SH-SY5Y (cell line): ENCODE measurements at regions not wholly inside any gene's neighbourhood (a gene's known extent, or its start where the extent isn't known, plus 50 kb on each side); places are given as distances from the start of the nearest gene placed in this dataset.

ENCODE experiments used
- GATA2 ChIP-seq: IDR thresholded peaks from 2 replicates; pipeline ENCODE4 v1.6.1; 2011; ENCODE audit warnings: mild to moderate bottlenecking, low read depth, low read length
- GATA3 ChIP-seq: IDR thresholded peaks from 2 replicates; pipeline ENCODE4 v1.6.1; 2011; ENCODE audit warnings: low read depth, mild to moderate bottlenecking, low read length, moderate library complexity

DNA sequence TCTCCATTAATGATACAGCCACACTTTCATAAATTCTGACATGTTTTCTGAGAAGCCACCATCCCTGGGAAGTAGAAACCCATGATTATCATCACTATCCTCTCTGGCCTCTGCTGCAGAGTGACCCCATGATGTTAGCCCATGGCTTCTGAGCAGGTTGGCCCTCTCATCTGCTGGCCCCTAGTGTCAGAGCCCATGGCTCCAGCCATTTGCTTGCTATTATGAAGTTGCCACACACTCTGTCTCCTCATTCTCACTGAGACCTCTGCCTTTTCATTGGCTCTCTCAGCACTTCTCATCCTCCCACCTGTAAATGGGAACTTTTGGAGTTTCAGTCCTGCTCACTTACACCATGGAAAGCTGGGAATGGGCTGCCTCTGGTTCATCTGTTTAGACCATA is 192.7 kb downstream of the GASK1B start:
- TF ChIP-seq GATA3 (no peak), GATA2 (no peak)

DNA sequence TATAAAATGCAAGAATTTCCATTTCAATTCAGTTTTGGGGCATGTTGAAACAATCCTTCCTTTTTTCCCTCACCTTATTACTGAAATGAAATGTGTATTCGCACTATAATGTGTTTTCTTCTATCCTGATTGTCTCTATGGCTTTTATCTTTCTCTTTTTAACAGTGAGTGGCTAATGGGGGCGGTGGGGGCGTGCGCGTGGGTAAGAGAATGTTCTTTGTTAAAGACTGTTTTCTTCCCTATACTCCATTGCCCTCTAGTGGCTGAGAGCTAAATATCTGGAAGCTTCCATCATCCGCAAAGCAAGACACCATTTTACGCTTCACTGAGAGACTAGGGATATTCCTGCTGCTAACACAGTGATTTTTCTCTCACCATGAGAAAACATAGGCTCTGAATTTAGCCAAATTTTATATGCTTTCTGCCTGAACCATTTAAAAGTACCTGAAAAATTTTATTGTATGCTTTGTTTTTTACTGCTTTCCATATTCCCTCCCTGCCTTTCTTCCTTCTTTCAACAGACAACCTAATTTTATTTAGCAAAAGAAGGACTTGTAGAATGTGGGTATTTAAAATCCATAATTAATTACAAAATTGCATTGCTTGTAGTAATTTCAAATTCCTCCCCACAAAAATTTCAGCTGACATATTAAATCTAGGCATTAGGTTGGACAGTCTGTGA is 194.0 kb downstream of the GASK1B start:
- peak; percentile 24; the same call in 1 of the 2 replicates for TF ChIP-seq GATA2
- TF ChIP-seq GATA3, result no peak

- TF ChIP-seq GATA3 (no peak), GATA2 (no peak)
Observed at GRCh38 chr4:157977086-157977485, 195.7 kb downstream of the GASK1B start.

DNA sequence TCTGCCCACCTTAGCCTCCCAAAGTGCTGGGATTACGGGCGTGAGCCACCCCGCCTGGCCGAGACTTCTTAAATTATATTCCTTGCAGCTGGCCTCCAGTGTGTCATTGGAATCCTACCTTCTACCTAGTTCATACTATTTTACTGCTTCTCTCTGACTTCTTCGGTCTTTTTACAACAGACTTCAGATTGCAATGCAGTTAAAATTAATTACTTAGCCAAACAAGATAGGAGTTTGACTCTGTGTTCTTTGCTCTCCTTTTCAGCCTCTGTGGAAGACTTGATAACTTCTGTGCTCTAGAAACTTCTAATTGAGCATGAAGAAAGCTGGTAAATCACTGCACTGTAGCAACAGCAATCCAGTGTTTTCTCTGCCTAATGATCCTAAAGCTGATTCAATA is 199.5 kb downstream of the GASK1B start:
- TF ChIP-seq GATA3 (no peak), GATA2 (no peak)

DNA sequence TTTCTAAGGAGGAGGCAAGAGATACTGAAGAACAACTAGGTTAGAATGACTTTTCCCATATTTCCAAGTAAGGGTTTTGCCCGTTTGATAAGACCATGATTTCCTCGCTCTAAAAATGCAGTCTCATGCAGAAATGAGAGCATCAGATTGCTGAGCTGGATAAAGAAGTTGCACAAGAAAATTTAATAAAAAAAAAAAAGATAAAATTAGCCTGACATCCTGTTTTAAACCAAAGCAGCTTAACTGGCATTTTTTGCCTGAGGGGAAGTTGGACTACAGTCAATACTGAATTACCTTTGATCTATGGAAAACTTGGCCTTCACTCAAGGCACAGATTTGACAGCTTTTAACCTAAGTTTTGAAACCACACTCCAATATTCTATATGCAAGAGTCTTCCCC is 208.4 kb downstream of the GASK1B start:
- TF ChIP-seq GATA3 (no peak; the same call in 1 of the 2 replicates), GATA2 (no peak)

DNA sequence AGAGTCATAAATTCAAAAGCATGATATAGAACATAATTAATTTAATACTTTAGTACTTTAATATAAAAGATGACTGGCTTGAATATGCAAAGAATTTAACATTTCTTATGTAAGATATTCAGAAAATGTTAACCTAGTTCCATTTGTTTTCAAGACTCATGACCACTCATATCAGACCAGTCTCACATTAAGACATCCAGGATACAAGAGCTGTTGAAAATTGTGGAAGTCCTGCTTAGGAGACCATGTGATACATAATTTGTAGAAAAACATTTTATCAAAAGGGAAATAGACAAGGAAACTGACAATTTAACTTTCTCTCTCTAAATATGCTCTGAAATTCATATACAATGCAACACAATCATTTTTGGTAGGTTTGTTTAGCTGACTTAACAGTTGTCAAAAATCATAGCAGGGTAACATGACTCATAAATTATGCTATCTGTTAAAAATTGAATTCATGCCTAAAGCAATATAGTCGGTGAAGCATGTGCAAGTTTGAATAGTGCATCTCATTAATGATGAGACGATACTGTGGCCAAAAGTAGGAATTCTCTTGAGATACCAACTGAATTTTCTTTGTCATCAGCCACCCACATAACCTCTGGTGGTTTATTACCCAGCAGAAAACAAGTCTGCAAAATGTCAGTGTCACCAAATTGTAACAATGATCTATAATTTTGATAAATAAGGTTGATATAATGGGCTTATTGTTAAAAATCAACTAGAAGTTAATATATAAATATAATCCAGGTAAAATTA is 211.4 kb downstream of the GASK1B start:
- no peak for TF ChIP-seq GATA3
- no peak for TF ChIP-seq GATA2

DNA sequence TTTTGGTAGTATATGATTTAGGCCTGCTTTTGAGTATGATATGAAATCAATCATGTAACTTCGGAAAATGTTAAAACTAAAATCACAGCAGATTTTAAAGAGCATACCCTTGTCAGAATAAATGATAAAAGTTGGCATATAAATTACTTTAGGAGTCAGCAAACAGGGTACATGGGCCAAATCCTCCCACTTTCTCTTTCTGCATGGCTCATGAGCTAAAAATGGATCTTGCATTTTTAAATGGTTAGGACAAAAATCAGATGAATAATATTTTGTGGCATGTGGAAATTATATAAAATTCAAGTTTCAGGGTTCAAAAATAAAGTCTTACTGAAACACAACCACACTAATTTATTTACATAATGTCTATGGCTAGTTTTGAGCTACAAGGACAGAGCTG is 214.9 kb downstream of the GASK1B start:
- no peak for TF ChIP-seq GATA3
- no peak for TF ChIP-seq GATA2

- TF ChIP-seq GATA2, result no peak
- no peak for TF ChIP-seq GATA3
Observed at GRCh38 chr4:157942017-157942416, 230.8 kb downstream of the GASK1B start.

- no peak for TF ChIP-seq GATA3
- no peak for TF ChIP-seq GATA2
Observed at GRCh38 chr4:157934151-157934550, 238.7 kb downstream of the GASK1B start.

DNA sequence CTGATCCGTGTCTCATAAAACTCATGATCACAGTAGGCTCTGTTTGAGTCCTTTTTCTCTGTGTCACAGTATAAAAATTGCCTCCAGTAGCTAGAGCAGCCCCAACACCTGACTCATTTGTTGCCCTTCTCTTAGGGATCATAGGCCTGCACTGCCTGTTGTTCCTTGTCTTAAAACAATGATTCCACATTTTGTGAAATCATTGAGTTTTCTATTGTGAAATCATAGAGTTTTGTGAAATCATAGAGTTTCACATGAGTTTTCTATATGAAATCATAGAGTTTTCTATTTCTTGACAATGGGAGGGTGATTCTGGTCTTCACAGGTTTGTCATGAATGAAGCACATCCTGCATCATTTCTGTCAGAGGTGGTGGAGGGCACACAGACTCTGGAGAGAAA is 239.9 kb downstream of the GASK1B start:
- no peak for TF ChIP-seq GATA3
- TF ChIP-seq GATA2, result no peak

- no peak for TF ChIP-seq GATA3
- TF ChIP-seq GATA2, result no peak
Observed at GRCh38 chr4:157929486-157929885, 243.3 kb downstream of the GASK1B start.

DNA sequence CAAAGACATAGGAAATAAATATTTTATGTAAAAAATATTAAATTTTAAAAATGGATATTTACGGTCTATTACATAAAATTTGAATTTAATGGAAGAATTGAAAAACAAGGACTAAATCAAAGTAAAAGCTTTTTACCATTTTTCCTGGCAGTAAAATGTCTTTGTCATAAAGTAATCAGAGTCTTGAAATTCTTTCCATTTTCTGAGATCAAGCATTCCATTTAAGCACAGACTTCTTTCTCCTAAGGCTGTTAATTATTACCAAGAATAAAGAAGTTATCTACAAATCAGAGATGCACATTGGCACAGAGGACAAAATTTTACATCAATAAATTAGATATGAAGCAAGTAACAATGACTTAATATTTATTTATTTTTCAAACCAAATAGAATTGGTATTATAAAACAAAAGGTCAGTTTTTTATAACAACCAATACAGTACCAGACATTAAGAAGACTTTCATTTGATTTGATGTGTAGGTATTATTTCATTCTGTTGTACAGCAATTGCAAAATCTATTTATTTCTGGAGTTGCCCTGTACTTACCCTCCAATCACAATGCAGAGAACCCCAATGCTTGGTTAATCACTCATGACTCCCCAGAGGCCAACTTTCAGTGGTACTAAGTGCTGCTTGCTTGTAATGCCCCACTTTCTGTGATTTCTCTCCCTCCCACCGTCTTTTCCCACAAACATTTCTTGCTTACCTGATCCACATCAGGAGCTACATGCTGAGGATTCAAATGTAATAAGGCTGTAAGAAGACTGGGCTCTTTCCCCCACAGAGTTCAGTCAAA is 254.6 kb downstream of the GASK1B start:
- TF ChIP-seq GATA2, result no peak
- no peak for TF ChIP-seq GATA3

DNA sequence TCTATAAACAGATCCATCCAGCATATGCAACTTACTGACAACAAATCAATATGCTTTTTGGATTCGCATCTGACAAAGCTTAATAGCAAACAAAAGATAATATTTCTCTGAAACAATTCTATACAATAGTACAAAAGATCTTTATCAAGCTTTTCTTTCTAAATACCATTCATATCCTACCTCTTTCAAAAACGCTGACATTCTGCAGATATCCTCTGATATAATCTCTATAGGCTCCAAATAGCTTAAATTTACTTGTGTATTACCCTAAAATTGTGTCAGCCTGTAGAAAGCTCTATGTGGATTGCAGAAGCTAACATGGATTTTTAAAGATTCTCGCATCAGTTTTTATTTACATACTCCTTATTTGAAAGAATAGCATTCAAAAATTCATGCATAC is 260.6 kb downstream of the GASK1B start:
- TF ChIP-seq GATA2, result peak; percentile 42; the same call in 1 of the 2 replicates
- peak; percentile 89 for TF ChIP-seq GATA3

DNA sequence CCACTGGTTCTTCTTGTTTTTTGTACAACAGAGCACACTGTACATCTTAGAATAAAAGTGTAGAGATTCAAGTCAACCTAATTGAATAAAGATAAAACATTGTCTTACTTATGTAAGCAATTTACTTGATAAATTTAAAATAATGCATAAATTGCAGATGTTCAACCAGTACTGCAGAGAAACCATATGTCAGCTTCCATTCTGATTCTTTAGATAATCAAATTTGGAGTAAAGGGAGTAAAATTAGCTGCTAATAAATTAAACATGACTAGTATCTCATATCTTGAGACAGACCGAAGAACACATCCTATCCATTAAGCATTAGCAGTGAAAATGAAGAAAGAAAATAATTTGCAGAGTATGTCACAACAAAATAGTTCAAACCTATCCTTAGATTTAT is 261.2 kb downstream of the GASK1B start:
- TF ChIP-seq GATA3 (no peak), GATA2 (no peak)
